ENCODE measurements at regions not wholly inside any gene's neighbourhood (a gene's known extent, or its start where the extent isn't known, plus 50 kb on each side); places are given as distances from the start of the nearest gene placed in this dataset.

GRCh38 chr12:38138225-38139221 is 178.1 kb upstream of the ALG10B start:
- peak; percentile 13 to 64 (median 28) for DNase-seq (ENCODE audit: low read depth in 4 of 4, low spot score in 2 of 4)

GRCh38 chr12:38139456-38139855 is 177.1 kb upstream of the ALG10B start:
- no peak for DNase-seq (ENCODE audit: low read depth in 4 of 4, low spot score in 2 of 4)

- DNase-seq (ENCODE audit: low read depth in 4 of 4, low spot score in 2 of 4), result no peak
These were observed 175.3 kb upstream of the ALG10B start for GRCh38 chr12:38141239-38141638.

- DNase-seq (ENCODE audit: low read depth in 4 of 4, low spot score in 2 of 4), result no peak
These were observed 174.7 kb upstream of the ALG10B start for GRCh38 chr12:38141861-38142260.

- DNase-seq (ENCODE audit: low read depth in 4 of 4, low spot score in 2 of 4), result no peak
These were observed 173.6 kb upstream of the ALG10B start for GRCh38 chr12:38142974-38143373.

GRCh38 chr12:38144049-38144448 is 172.5 kb upstream of the ALG10B start:
- DNase-seq (ENCODE audit: low read depth in 4 of 4, low spot score in 2 of 4), result no peak

GRCh38 chr12:38144601-38145436 is 171.8 kb upstream of the ALG10B start:
- DNase-seq (ENCODE audit: low read depth in 4 of 4, low spot score in 2 of 4), result no peak

- DNase-seq (ENCODE audit: low read depth in 4 of 4, low spot score in 2 of 4), result no peak
These were observed 167.0 kb upstream of the ALG10B start for GRCh38 chr12:38149395-38150073.

- DNase-seq (ENCODE audit: low read depth in 4 of 4, low spot score in 2 of 4), result no peak
These were observed 164.4 kb upstream of the ALG10B start for GRCh38 chr12:38151991-38152700.

GRCh38 chr12:38152816-38153736 is 163.5 kb upstream of the ALG10B start:
- no peak for DNase-seq (ENCODE audit: low read depth in 4 of 4, low spot score in 2 of 4)

- no peak for DNase-seq (ENCODE audit: low read depth in 4 of 4, low spot score in 2 of 4)
These were observed 162.9 kb upstream of the ALG10B start for GRCh38 chr12:38153737-38154061.

- no peak for DNase-seq (ENCODE audit: low read depth in 4 of 4, low spot score in 2 of 4)
These were observed 162.2 kb upstream of the ALG10B start for GRCh38 chr12:38154096-38155019.

- no peak for DNase-seq (ENCODE audit: low read depth in 4 of 4, low spot score in 2 of 4)
These were observed 161.6 kb upstream of the ALG10B start for GRCh38 chr12:38155020-38155395.

GRCh38 chr12:38155526-38156496 is 160.8 kb upstream of the ALG10B start:
- no peak for DNase-seq (ENCODE audit: low read depth in 4 of 4, low spot score in 2 of 4)

- DNase-seq (ENCODE audit: low read depth in 4 of 4, low spot score in 2 of 4), result no peak
These were observed 159.9 kb upstream of the ALG10B start for GRCh38 chr12:38156497-38157245.

GRCh38 chr12:38157274-38157932 is 159.2 kb upstream of the ALG10B start:
- DNase-seq (ENCODE audit: low read depth in 4 of 4, low spot score in 2 of 4), result no peak
